NCI-H2171 treated with DMSO at 0.1 percent for 48 hours (cell line): ENCODE measurements at regions not wholly inside any gene's neighbourhood (a gene's known extent, or its start where the extent isn't known, plus 50 kb on each side); places are given as distances from the start of the nearest gene placed in this dataset.

ENCODE experiments used
- DNase-seq: peaks from one replicate; lab custom pipeline; 2025; lab: John Stamatoyannopoulos, UW

DNA sequence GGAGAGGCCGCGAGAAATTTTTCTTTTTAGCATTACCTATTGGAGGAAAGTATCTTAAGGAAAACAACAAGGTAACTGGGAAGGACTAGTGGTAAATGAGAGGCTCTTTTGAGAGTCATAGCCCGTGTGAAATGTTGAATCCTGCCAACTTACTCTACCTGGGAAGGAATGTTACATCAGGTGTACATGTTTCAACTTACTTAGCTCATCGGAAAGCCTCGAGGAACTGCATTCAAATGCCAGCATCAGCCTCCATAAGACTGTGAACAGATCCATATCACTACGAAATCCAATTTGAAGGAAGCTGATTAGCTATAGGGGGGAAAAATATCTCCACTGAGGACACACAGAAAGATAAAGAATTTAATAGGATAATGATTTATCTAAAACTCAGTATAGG lies 72.3 kb upstream of the PDZRN3 start:
- no peak for DNase-seq

- no peak for DNase-seq
Measured at GRCh38 chr3:73695841-73696240, 71.1 kb upstream of the PDZRN3 start.

DNA sequence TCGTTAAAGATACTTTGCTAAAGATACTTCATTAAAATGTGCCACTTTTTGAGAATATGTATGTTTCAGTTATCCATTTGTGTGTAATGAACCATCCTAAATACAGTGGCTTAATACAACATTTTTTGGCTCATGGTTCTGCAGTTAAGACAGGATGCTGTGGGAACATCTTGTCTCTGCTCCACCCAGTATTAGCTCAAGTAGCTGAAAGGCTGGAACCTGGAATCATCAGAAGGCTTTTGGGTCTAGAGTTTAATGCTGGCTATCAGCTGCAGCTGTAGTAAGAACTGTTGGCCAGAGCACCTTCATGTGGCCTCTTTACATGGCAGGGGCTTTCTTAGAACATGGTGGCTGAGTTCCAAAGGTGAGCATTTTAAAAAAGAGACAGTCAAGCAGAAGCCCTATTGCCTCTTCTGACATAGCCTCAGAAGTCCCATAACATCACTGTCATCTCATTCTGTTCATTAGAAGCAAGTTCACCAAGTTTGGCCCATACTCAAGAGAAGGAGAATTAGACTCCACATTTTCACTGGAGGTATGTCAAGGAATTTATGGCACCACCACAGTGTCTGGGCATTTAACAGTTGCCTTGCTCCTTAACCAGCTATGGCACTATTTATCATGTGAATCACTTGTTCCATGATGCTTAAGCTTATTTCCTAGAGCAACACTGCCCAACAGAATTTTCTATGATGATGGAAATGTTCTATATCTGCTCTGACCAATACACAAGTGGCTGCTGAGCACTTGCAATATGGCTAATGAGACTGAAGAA lies 70.4 kb upstream of the PDZRN3 start:
- no peak for DNase-seq

DNA sequence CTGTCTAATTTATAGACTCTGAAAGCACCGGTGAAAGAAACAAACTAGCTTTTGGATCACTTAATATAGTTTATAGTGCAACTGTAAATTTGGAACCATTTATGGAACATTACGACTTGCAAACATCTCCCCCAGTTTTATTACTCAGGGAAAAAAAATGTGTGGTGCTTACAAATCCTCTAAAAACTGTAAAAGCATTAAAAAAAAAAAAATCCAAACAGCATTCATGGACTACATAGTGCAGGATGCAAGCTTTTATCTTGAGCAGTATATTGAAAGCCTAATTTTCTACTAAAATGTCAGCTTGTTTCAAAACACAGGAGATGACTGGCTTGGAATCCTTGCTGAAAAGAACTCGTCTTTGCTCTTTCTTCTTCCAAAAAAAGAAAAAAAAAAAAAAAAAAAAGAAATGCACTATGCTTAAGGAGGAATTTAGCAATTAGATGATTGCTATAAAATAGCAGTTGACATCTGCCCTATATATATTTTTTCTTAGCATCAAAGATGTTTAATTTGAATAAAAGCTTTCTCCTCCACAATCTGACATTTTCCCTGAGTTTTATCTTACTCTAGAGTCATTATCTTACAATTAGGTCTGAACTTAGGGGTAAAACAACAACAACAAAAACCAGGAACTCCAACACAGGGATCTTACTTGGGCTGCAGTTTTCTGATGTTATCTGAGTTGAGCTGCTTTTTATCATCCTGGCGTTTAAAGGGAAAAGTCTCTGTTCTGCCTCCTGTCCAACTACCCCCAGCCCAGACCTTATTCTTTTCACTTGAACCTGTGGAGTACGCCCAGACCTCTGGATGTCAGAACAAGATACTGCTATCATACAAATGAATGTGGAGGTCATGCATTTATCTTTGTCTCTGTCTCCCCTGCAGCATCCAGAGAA lies 62.6 kb upstream of the PDZRN3 start:
- DNase-seq: no peak

DNA sequence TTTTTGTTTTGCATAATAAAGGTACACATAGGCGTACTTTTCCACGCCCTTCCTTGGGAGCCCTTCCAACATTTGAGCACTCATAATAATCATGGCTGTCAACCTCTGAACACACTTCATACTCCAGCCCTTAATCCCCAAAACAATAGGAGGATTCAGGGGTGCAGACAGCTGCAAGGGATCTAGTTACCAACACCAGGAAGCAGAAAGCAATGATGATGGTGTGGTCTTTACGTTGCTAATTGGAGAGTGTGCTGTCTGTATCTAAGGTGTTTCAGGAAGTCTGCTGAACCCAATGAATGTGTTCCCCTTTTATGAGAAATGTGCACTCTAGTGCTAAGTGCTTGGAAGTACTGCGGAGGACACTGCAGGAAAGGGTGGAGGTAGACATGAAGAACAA lies 60.3 kb upstream of the PDZRN3 start:
- no peak for DNase-seq

GRCh38 chr3:73683706-73684105 lies 59.0 kb upstream of the PDZRN3 start:
- DNase-seq: no peak

DNA sequence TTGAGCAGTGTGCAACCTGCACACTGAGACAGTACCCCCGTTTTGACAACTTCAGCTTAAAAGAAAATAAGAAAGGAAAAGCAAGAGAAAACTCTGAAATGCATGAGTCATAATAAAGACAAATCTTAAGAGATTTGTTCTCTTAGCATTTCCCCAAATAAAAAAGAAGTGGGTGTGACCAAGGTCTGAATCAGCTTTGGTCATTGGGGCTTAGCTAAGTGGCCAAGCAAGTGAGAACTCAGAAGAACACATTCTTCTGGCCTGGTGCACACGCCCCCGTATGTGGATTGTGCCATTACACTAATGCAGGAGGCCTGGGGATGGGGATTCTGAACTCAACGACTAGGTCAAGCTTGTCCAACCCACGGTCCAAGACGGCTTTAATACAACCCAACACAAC lies 56.9 kb upstream of the PDZRN3 start:
- DNase-seq: no peak

GRCh38 chr3:73681198-73681597 lies 56.5 kb upstream of the PDZRN3 start:
- DNase-seq: no peak

DNA sequence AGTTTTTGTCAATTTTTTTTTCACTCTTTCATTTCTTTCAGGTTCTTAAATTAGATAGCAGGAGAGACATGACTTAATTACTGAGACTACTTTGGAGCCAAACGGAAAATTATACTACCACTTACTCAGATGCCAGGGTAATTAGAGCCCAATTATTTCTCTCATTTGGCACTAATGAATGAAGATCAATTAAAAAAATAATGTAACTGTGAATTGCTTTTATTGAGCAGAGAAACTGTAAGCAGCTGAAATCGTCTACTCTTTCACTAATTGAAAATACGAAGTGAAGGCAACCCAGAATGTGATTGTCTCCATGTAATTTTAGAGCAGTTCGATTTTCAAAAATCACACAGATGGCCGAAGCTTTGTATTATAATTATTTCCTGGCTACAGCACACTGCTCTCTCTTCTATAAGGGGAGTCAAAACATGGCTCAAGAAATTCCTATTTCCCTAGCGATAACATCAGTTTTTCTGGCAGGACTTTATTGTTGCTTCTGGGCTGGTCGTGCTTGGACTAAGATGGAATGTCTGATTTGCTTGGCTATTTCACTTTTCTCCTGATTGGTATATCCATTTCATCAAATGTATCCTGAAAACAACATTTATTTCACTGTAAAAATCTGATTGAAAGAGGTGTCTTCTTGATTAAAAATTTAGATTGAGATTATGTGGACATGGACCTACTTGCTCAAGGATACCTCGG lies 55.8 kb upstream of the PDZRN3 start:
- DNase-seq: no peak

DNA sequence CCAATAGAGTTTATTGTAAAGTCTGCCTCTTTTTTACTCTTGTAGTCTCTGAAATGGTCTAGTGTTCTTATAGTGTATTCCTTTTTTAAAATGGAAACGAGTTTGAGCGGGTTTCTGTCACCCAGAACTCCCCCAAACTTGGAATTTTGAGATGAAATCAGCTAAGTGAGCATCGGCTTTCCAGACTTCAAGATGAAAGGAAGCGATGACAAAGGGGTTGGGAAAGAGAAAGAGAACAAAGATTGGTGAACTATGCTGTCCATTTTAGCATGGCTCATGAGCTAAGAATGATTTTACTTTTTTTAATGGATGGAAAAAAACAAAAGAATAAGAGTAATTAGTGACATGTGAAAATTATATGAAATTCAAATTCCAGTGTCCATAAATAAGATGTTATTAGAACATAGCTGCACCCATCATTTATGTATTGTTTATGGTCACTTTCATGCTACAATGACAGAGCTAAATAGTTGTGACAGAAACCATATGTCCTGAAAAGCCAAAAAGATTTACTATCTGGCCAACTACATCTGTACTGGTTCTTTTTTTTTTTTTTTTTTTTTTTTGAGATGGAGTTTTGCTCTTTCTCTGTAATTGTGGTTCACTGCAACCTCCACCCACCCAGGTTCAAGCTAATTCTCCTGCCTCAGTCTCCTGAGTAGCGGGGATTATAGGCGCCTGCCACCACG lies 52.7 kb upstream of the PDZRN3 start:
- no peak for DNase-seq
